ENCODE measurements at regions not wholly inside any gene's neighbourhood (a gene's known extent, or its start where the extent isn't known, plus 50 kb on each side); places are given as distances from the start of the nearest gene placed in this dataset.

- no peak overlapping the region for H4K5ac ChIP-seq (ENCODE audit: insufficient read length, low read depth, low read length)
- no peak overlapping the region for H3K23ac ChIP-seq (ENCODE audit: insufficient read length, low read depth, low read length)
- no peak overlapping the region for H2BK20ac ChIP-seq (ENCODE audit: low read depth, low read length, poor library complexity, severe bottlenecking)
- no peak overlapping the region for H3T11ph ChIP-seq (ENCODE audit: low read length)
- no peaks in the 10 kb centered on the region for H3K79me1 ChIP-seq (ENCODE audit: insufficient read depth, low read depth, low read length, poor library complexity, severe bottlenecking)
- H3K9ac ChIP-seq (ENCODE audit: extremely low read depth, insufficient read length, low read length): no peak overlapping the region
- H2AK5ac ChIP-seq (ENCODE audit: insufficient read length, low read length): no peak overlapping the region
- H3K9me3 Mint-ChIP-seq: peaks cover 19 to 33% of the 10 kb centered on the region in 2 experiments; a peak in 4 of 5 replicates
- H3K23me2 ChIP-seq (ENCODE audit: insufficient read length, low read depth, low read length, poor library complexity, severe bottlenecking): no peaks in the 10 kb centered on the region
- H3K27me3 ChIP-seq (ENCODE audit: insufficient read depth, low read length): no peaks in the 10 kb centered on the region
- no peak overlapping the region for H3K4ac ChIP-seq (ENCODE audit: low read depth, low read length)
- H3K18ac ChIP-seq (ENCODE audit: insufficient read length, low read depth, low read length): no peak overlapping the region
- no peaks in the 10 kb centered on the region for H3K27me3 Mint-ChIP-seq (ENCODE audit: low read depth)
- no peak overlapping the region for H2BK12ac ChIP-seq (ENCODE audit: insufficient read length, low read depth, low read length)
- peaks cover 20 to 21% of the 10 kb centered on the region in 2 experiments for H3K4me1 Mint-ChIP-seq
- H4K91ac ChIP-seq (ENCODE audit: insufficient read length, low read depth, low read length): no peak overlapping the region
- peaks cover 9 to 27% (median 23%) of the 10 kb centered on the region in 3 experiments for H3K36me3 Mint-ChIP-seq (ENCODE audit: insufficient read depth in 1 of 3, low read depth in 3 of 3)
- no peaks in the 10 kb centered on the region for H3K79me2 ChIP-seq (ENCODE audit: insufficient read depth, low read length)
- no CpG with 5 or more reads among the region's 1 CpG for WGBS (ENCODE audit: extremely low coverage, insufficient read length, low lambda C conversion rate)
- H3K4me2 ChIP-seq (ENCODE audit: insufficient read depth, insufficient read length, low read length): no peak overlapping the region
- H3K4me1 ChIP-seq (ENCODE audit: insufficient read depth, low read length): 0 out of 2 replicates have a peak, but pooled peaks cover 4% of the 10 kb centered on the region
- H3K9me3 ChIP-seq (ENCODE audit: control insufficient read depth, low read depth, low read length): no peaks in the 10 kb centered on the region
- no peak overlapping the region for H3K14ac ChIP-seq (ENCODE audit: insufficient read depth, low read length)
- no peak overlapping the region for H3K56ac ChIP-seq (ENCODE audit: insufficient read length, low read depth, low read length)
- H4K8ac ChIP-seq (replicated peaks; ENCODE audit: insufficient read length, low read depth, low read length): no peak overlapping the region
- peak overlapping the region; percentile 67 for H3K27ac ChIP-seq (ENCODE audit: insufficient read length, low read depth, low read length)
- H2AFZ ChIP-seq (ENCODE audit: low read length): no peak overlapping the region
- H3K27ac Mint-ChIP-seq: peak overlapping the region; percentile 76 to 91 (median 80)
- H2BK120ac ChIP-seq (ENCODE audit: low read depth, low read length, poor library complexity, severe bottlenecking): no peak overlapping the region
- no peak overlapping the region for H2BK5ac ChIP-seq (ENCODE audit: insufficient read length, low read length)
- TF ChIP-seq CTCF (conservative IDR thresholded peaks at IDR 0.05): peak; percentile 59
- H4K20me1 ChIP-seq (ENCODE audit: control insufficient read depth, insufficient read depth, insufficient read length): no peaks in the 10 kb centered on the region
- no peak overlapping the region for H3K4me3 Mint-ChIP-seq
- no peak for DNase-seq
- no peak overlapping the region for H2BK15ac ChIP-seq (ENCODE audit: low read depth, low read length)
Observed at GRCh38 chr9:13688990-13689600, 409.6 kb upstream of the MPDZ start.
